ENCODE measurements at regions not wholly inside any gene's neighbourhood (a gene's known extent, or its start where the extent isn't known, plus 50 kb on each side); places are given as distances from the start of the nearest gene placed in this dataset.

DNA sequence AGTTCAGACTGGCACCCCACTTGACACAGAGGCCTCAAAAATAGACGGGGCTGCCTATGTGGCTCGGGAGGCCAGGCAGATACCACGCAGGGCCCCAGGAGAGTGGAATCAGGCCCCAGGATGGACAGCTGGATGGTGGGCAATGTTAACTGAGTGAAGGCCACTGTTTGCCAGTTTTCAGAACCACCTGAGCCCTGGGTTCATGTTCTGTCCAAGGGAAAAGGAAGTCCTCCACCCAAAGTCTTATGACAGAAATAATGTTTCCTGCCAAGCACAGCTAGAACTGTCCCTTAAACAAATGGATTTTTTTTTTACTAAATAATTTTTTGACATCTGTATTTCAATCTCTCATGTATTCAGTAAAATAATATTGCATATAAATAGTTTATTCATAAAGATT is 228.4 kb downstream of the KLF13 start:
- H3K4me3 ChIP-seq (ENCODE audit: low read length in 2 of 2) = no peak overlapping the region
- no peaks in the 10 kb centered on the region for H3K36me3 ChIP-seq (ENCODE audit: insufficient read depth, low read length)
- POLR2A ChIA-PET (ENCODE audit: partially characterized antibody) = no interaction called here
- H3K27ac Mint-ChIP-seq = no peak overlapping the region
- intact Hi-C loops (cut with micrococcal nuclease) = no loop called here
- H3K27me3 Mint-ChIP-seq = peaks cover 4 to 6% of the 10 kb centered on the region in 2 donors
- no peak for DNase-seq
- H3K4me3 Mint-ChIP-seq = no peak overlapping the region
- peaks cover 0 to 3% (median 0%) of the 10 kb centered on the region in 8 donors for H3K9me3 Mint-ChIP-seq
- H3K9me3 ChIP-seq (ENCODE audit: control insufficient read depth in 1 of 2, low read length in 2 of 2) = no peaks in the 10 kb centered on the region
- H3K27me3 ChIP-seq (ENCODE audit: insufficient read depth, low read length) = no peaks in the 10 kb centered on the region
- CTCF ChIA-PET (ENCODE audit: partially characterized antibody) = no interaction called here
- H3K4me1 ChIP-seq (ENCODE audit: insufficient read depth, low read length) = no peaks in the 10 kb centered on the region
- no peak overlapping the region for H3K27ac ChIP-seq (ENCODE audit: low read depth, low read length)
- no peaks in the 10 kb centered on the region for H3K4me1 Mint-ChIP-seq
- no peaks in the 10 kb centered on the region for H3K36me3 Mint-ChIP-seq

DNA sequence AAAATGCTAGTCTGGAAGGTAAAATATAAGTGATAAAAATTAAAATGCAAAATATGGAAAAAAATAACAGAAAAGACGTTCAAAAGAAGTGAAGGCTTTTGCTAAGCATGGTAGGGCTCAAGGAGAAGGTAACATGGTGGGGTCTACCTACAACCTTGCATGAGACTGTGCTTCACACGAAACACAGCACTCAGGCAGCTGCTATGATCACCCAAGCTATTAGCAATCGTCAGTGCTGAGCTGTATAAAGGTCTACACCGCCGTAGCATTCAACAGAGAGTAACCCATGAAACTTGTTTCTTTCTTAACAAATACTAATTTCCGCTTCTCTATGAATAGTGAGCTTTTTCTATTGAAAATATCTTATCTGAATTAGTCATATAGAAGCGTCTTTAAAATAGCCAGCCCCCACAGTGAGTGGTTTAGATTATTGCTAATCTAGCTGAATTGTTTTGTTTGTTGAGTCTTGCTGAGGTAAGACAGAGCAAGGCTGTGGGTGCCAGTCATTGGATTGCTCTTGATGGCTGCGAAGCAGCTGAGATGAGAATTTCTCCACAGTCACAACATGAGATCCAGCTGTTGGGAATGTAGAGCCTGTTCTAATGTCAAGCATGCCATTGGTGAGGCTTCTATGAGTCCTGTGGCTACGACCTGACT is 230.0 kb downstream of the KLF13 start:
- H3K4me1 Mint-ChIP-seq = no peaks in the 10 kb centered on the region
- H3K27ac ChIP-seq (ENCODE audit: low read depth, low read length) = no peak overlapping the region
- peaks cover 4 to 6% of the 10 kb centered on the region in 2 donors for H3K27me3 Mint-ChIP-seq
- H3K27ac Mint-ChIP-seq = no peak overlapping the region
- no peak overlapping the region for H3K4me3 Mint-ChIP-seq
- intact Hi-C loops (cut with micrococcal nuclease) = no loop called here
- H3K4me1 ChIP-seq (ENCODE audit: insufficient read depth, low read length) = no peaks in the 10 kb centered on the region
- POLR2A ChIA-PET (ENCODE audit: partially characterized antibody) = no interaction called here
- no peak overlapping the region for H3K4me3 ChIP-seq (ENCODE audit: low read length in 2 of 2)
- no peaks in the 10 kb centered on the region for H3K36me3 Mint-ChIP-seq
- DNase-seq = no peak
- no peaks in the 10 kb centered on the region for H3K27me3 ChIP-seq (ENCODE audit: insufficient read depth, low read length)
- H3K9me3 Mint-ChIP-seq = peaks cover 0 to 3% (median 0%) of the 10 kb centered on the region in 8 donors
- H3K9me3 ChIP-seq (ENCODE audit: control insufficient read depth in 1 of 2, low read length in 2 of 2) = no peaks in the 10 kb centered on the region
- CTCF ChIA-PET (ENCODE audit: partially characterized antibody) = interaction anchor here (1.2 kb wide), 1 partner anchor 9 kb away, joined by 7 read pairs; no protein-coding TSS in a partner anchor
- H3K36me3 ChIP-seq (ENCODE audit: insufficient read depth, low read length) = no peaks in the 10 kb centered on the region

DNA sequence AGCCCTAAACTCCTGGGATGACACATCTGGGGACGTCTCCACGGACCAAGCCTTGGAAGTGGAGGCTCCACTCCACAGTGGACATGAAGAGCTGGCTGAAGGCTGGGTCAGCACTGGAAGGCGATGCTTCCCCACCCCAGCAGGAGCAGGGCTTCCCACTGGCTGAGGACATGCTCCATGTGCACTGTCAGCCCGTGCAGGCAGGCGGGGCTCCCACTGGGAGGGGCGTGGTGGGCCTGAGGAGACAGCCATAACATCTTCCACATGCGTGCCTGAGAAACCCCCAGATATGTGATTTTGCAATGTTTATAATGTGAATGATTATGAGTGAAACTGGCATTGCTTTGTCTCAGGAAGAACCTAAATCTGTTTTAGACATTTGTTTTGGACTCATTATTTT is 231.3 kb downstream of the KLF13 start:
- no peaks in the 10 kb centered on the region for H3K9me3 Mint-ChIP-seq
- H3K27ac Mint-ChIP-seq = no peak overlapping the region
- Histone ChIP-seq H3K4me1 (ENCODE audit: insufficient read depth, low read length) (no peaks in the 10 kb centered on the region), H3K27ac (ENCODE audit: low read depth, low read length) (no peak overlapping the region), H3K36me3 (ENCODE audit: insufficient read depth, low read length) (no peaks in the 10 kb centered on the region), H3K27me3 (ENCODE audit: insufficient read depth, low read length) (no peaks in the 10 kb centered on the region), H3K4me3 (ENCODE audit: low read length in 2 of 2) (no peak overlapping the region), H3K9me3 (ENCODE audit: control insufficient read depth in 1 of 2, low read length in 2 of 2) (no peaks in the 10 kb centered on the region)
- ChIA-PET CTCF (ENCODE audit: partially characterized antibody) (no interaction called here), POLR2A (ENCODE audit: partially characterized antibody) (no interaction called here)
- H3K4me3 Mint-ChIP-seq = no peak overlapping the region
- no peaks in the 10 kb centered on the region for H3K36me3 Mint-ChIP-seq
- no peak for DNase-seq
- no peaks in the 10 kb centered on the region for H3K4me1 Mint-ChIP-seq
- peaks cover 6% of the 10 kb centered on the region in 2 donors for H3K27me3 Mint-ChIP-seq
- intact Hi-C loops (cut with micrococcal nuclease) = no loop called here

DNA sequence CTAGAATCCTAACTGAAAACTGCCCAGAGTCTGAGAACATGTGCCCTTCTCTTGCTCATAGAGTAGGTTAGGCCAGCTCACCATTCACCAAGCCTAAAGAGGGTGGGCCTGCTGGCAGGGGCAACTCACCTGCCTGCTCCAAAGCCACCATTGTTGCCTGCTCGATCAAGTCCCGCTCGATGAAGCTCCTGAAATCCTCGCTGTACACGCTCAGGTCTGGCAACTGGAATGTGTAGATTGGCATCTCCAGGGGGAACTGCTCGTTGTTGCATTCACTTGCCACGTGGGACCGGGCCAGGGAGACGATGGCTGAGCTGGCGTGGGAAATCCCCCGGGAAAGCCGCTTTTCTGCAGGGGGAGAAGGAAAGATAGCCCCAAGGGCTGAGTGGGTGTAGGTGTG is 232.2 kb downstream of the KLF13 start:
- no peaks in the 10 kb centered on the region for H3K36me3 ChIP-seq (ENCODE audit: insufficient read depth, low read length)
- ChIA-PET POLR2A (ENCODE audit: partially characterized antibody) (no interaction called here), CTCF (ENCODE audit: partially characterized antibody) (no interaction called here)
- intact Hi-C loops (cut with micrococcal nuclease) = no loop called here
- Mint-ChIP-seq H3K27me3 (peaks cover 3 to 4% of the 10 kb centered on the region in 2 donors), H3K4me1 (no peaks in the 10 kb centered on the region), H3K36me3 (no peaks in the 10 kb centered on the region), H3K27ac (no peak overlapping the region), H3K4me3 (no peak overlapping the region), H3K9me3 (no peaks in the 10 kb centered on the region)
- H3K4me1 ChIP-seq (ENCODE audit: insufficient read depth, low read length) = no peaks in the 10 kb centered on the region
- H3K4me3 ChIP-seq (ENCODE audit: low read length in 2 of 2) = no peak overlapping the region
- no peaks in the 10 kb centered on the region for H3K9me3 ChIP-seq (ENCODE audit: control insufficient read depth in 1 of 2, low read length in 2 of 2)
- no peaks in the 10 kb centered on the region for H3K27me3 ChIP-seq (ENCODE audit: insufficient read depth, low read length)
- no peak for DNase-seq
- H3K27ac ChIP-seq (ENCODE audit: low read depth, low read length) = no peak overlapping the region

DNA sequence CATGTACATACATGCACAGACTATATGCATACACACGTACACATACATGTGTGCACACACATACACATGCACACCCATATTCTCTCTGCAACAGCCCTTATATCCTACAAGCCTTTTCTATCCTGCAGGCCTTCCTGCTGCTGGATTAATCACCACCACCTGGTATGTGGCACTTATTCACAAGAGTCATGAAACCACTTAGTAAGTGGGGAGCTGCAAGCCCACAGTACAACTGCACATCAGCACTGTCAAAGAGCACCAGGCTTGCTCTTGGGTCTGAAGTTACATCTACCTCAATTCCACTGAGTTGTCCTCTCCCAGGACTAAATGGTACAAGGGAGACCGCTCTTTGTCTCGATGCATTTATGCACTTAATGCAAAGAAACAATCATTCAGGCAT is 233.2 kb downstream of the KLF13 start:
- Histone ChIP-seq H3K27ac (ENCODE audit: low read depth, low read length) (no peak overlapping the region), H3K9me3 (ENCODE audit: control insufficient read depth in 1 of 2, low read length in 2 of 2) (no peaks in the 10 kb centered on the region), H3K4me3 (ENCODE audit: low read length in 2 of 2) (no peak overlapping the region), H3K4me1 (ENCODE audit: insufficient read depth, low read length) (no peaks in the 10 kb centered on the region), H3K27me3 (ENCODE audit: insufficient read depth, low read length) (no peaks in the 10 kb centered on the region), H3K36me3 (ENCODE audit: insufficient read depth, low read length) (no peaks in the 10 kb centered on the region)
- peaks cover 3 to 4% of the 10 kb centered on the region in 2 donors for H3K27me3 Mint-ChIP-seq
- intact Hi-C loops (cut with micrococcal nuclease) = no loop called here
- DNase-seq = no peak
- no peaks in the 10 kb centered on the region for H3K36me3 Mint-ChIP-seq
- no peaks in the 10 kb centered on the region for H3K4me1 Mint-ChIP-seq
- CTCF ChIA-PET (ENCODE audit: partially characterized antibody) = no interaction called here
- no peak overlapping the region for H3K27ac Mint-ChIP-seq
- no peak overlapping the region for H3K4me3 Mint-ChIP-seq
- H3K9me3 Mint-ChIP-seq = no peaks in the 10 kb centered on the region
- POLR2A ChIA-PET (ENCODE audit: partially characterized antibody) = no interaction called here

DNA sequence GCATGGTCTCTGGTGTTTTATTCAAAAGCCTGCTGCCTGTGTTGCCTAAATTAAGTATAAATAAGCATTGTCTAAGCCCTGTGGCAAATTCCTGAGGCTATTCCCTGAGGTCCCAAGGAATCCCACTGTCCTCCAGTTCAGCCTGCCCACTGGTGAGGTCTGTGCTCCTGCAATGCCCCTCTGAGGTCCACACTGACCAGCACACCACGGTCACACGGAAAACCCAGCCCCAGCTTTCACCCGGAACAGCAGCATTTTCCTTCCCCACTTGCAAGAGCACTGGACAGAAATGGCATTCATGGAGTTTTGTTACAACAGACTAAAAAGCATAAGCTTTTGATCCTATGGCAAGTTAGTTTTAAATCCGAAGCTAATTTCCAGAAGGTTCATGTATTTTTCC is 234.0 kb downstream of the KLF13 start:
- Mint-ChIP-seq H3K36me3 (no peaks in the 10 kb centered on the region), H3K4me1 (no peaks in the 10 kb centered on the region), H3K4me3 (no peak overlapping the region), H3K27ac (no peak overlapping the region), H3K9me3 (no peaks in the 10 kb centered on the region), H3K27me3 (peaks cover 3 to 4% of the 10 kb centered on the region in 2 donors)
- CTCF ChIA-PET (ENCODE audit: partially characterized antibody) = no interaction called here
- intact Hi-C loops (cut with micrococcal nuclease) = no loop called here
- Histone ChIP-seq H3K9me3 (ENCODE audit: control insufficient read depth in 1 of 2, low read length in 2 of 2) (no peaks in the 10 kb centered on the region), H3K36me3 (ENCODE audit: insufficient read depth, low read length) (no peaks in the 10 kb centered on the region), H3K27me3 (ENCODE audit: insufficient read depth, low read length) (no peaks in the 10 kb centered on the region), H3K4me1 (ENCODE audit: insufficient read depth, low read length) (no peaks in the 10 kb centered on the region), H3K4me3 (ENCODE audit: low read length in 2 of 2) (no peak overlapping the region), H3K27ac (ENCODE audit: low read depth, low read length) (no peak overlapping the region)
- POLR2A ChIA-PET (ENCODE audit: partially characterized antibody) = no interaction called here
- DNase-seq = no peak

DNA sequence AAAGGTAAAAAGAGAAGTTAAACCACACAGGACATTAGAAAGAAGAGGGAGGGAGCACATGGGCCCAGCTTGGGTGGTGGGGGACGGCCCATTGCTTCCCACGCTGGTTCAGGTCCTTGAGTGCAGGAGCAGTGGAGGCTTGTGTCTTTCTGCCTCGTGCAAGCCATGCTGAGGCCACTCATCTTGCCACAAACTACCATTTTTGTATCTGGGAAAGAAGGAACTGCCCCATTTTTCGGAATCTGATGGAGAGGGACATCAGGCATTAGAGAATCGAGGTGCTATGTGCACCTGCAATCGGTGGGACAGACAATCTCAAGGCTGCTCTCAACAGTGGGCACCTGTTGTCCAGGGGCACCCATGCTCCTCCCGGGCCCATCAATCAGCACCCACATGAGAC is 234.5 kb downstream of the KLF13 start:
- H3K36me3 ChIP-seq (ENCODE audit: insufficient read depth, low read length) = no peaks in the 10 kb centered on the region
- CTCF ChIA-PET (ENCODE audit: partially characterized antibody) = no interaction called here

DNA sequence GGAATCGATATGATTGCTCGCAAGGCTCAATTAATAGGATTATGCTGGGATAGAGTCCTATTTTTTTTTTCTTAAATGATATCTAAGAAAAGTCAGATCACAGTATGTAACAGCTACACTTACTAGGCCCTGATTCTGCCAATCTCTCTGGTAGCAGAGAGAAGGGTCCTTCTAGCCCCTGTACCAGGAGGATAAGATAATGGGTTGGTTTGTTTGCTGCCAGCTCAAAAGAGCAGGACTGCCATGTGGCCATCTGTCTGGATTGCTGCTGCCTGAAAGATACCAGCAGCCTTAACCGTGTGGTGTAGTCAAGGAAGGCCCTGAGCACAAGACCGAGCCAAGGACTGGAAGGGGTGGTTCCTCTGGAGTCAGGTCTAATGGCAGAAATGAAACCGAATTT is 236.4 kb downstream of the KLF13 start:
- Histone ChIP-seq H3K36me3 (ENCODE audit: insufficient read depth, low read length) (no peaks in the 10 kb centered on the region), H3K4me1 (ENCODE audit: insufficient read depth, low read length) (no peaks in the 10 kb centered on the region), H3K9me3 (ENCODE audit: control insufficient read depth in 1 of 2, low read length in 2 of 2) (no peaks in the 10 kb centered on the region), H3K27me3 (ENCODE audit: insufficient read depth, low read length) (no peaks in the 10 kb centered on the region), H3K27ac (ENCODE audit: low read depth, low read length) (no peak overlapping the region), H3K4me3 (ENCODE audit: low read length in 2 of 2) (no peak overlapping the region)
- POLR2A ChIA-PET (ENCODE audit: partially characterized antibody) = no interaction called here
- intact Hi-C loops (cut with micrococcal nuclease) = no loop called here
- H3K36me3 Mint-ChIP-seq = peaks cover 2 to 5% of the 10 kb centered on the region in 2 donors
- peaks cover 0 to 4% of the 10 kb centered on the region in 2 donors for H3K27me3 Mint-ChIP-seq
- DNase-seq = no peak
- H3K9me3 Mint-ChIP-seq = peaks cover 0 to 16% (median 7%) of the 10 kb centered on the region in 8 donors
- H3K4me1 Mint-ChIP-seq = no peaks in the 10 kb centered on the region
- CTCF ChIA-PET (ENCODE audit: partially characterized antibody) = no interaction called here
- no peak overlapping the region for H3K4me3 Mint-ChIP-seq
- H3K27ac Mint-ChIP-seq = peak overlapping the region in 1 of 7 donors; percentile 63

More for the DNA sequence above, 234.5 kb downstream of the KLF13 start:
- no peak for DNase-seq
- no peaks in the 10 kb centered on the region for H3K36me3 Mint-ChIP-seq
- Histone ChIP-seq H3K4me1 (ENCODE audit: insufficient read depth, low read length) (no peaks in the 10 kb centered on the region), H3K27ac (ENCODE audit: low read depth, low read length) (no peak overlapping the region), H3K9me3 (ENCODE audit: control insufficient read depth in 1 of 2, low read length in 2 of 2) (no peaks in the 10 kb centered on the region), H3K4me3 (ENCODE audit: low read length in 2 of 2) (no peak overlapping the region), H3K27me3 (ENCODE audit: insufficient read depth, low read length) (no peaks in the 10 kb centered on the region)
- POLR2A ChIA-PET (ENCODE audit: partially characterized antibody) = no interaction called here
- H3K4me1 Mint-ChIP-seq = no peaks in the 10 kb centered on the region
- no peak overlapping the region for H3K27ac Mint-ChIP-seq
- H3K4me3 Mint-ChIP-seq = no peak overlapping the region
- peaks cover 0 to 1% (median 0%) of the 10 kb centered on the region in 8 donors for H3K9me3 Mint-ChIP-seq
- intact Hi-C loops (cut with micrococcal nuclease) = no loop called here
- H3K27me3 Mint-ChIP-seq = peaks cover 3 to 4% of the 10 kb centered on the region in 2 donors
